GM23338 (cell line): ENCODE measurements at regions not wholly inside any gene's neighbourhood (a gene's known extent, or its start where the extent isn't known, plus 50 kb on each side); places are given as distances from the start of the nearest gene placed in this dataset.

Experiments
- ATAC-seq: fragments of 200-7000 bp; cut with Tn5 transposase; 3 replicates; pipeline ENCODE4 v1.9.1; 2020
- DNase-seq: peaks from one replicate; pipeline ENCODE4 v3.0.0-alpha.2; 2015; ENCODE audit warnings: low spot score
- H2AFZ ChIP-seq: fragments of 200-600 bp; sonication (generic); 2 replicates; pipeline ENCODE4 v1.8.0; 2016; ENCODE audit warnings: antibody characterized with exemption, mild to moderate bottlenecking, moderate library complexity
- H3F3A ChIP-seq: fragments of 200-600 bp; sonication (generic); replicated peaks from 2 replicates; pipeline ENCODE4 v1.8.0; 2017; ENCODE audit warnings: antibody characterized with exemption, mixed run types, low read depth
- H3K27ac ChIP-seq: fragments of 200-600 bp; sonication (generic); 2 replicates; pipeline ENCODE4 v1.6.1; 2016; ENCODE audit warnings: low read depth
- H3K27me3 ChIP-seq: fragments of 200-600 bp; sonication (generic); 2 replicates; pipeline ENCODE4 v1.8.0; 2016; ENCODE audit warnings: mild to moderate bottlenecking, mixed run types, moderate library complexity; ENCODE audit not compliant: insufficient read depth
- H3K36me3 ChIP-seq: fragments of 200-600 bp; sonication (generic); 2 replicates; pipeline ENCODE4 v1.8.0; 2016; ENCODE audit warnings: mild to moderate bottlenecking; ENCODE audit not compliant: insufficient read depth
- H3K4me1 ChIP-seq: fragments of 200-600 bp; sonication (generic); 2 replicates; pipeline ENCODE4 v1.8.0; 2016; ENCODE audit warnings: mild to moderate bottlenecking, moderate library complexity; ENCODE audit not compliant: insufficient read depth
- H3K4me2 ChIP-seq: fragments of 200-600 bp; sonication (generic); 2 replicates; pipeline ENCODE4 v1.7.1; 2017; ENCODE audit warnings: mixed run types
- H3K4me3 ChIP-seq: fragments of 200-600 bp; sonication (generic); 2 replicates; pipeline ENCODE4 v1.6.1; 2016; ENCODE audit warnings: mixed run types
- H3K79me2 ChIP-seq: fragments of 200-600 bp; sonication (generic); replicated peaks from 2 replicates; pipeline ENCODE4 v1.8.0; 2017; ENCODE audit warnings: mild to moderate bottlenecking; ENCODE audit not compliant: insufficient read depth
- H3K9me2 ChIP-seq: fragments of 200-600 bp; sonication (generic); 2 replicates; pipeline ENCODE4 v1.8.0; 2017; ENCODE audit not compliant: insufficient read depth
- H4K20me1 ChIP-seq: fragments of 200-600 bp; sonication (generic); replicated peaks from 2 replicates; pipeline ENCODE4 v1.8.0; 2017; ENCODE audit warnings: mild to moderate bottlenecking; ENCODE audit not compliant: insufficient read depth
- H3K27ac Mint-ChIP-seq: 2 replicates; pipeline ENCODE4 v1.8.0; 2020; ENCODE audit warnings: inconsistent platforms, mild to moderate bottlenecking, moderate library complexity, mixed read lengths
- H3K27me3 Mint-ChIP-seq: 3 replicates; pipeline ENCODE4 v1.8.0; 2022; ENCODE audit warnings: low read depth, mild to moderate bottlenecking, moderate library complexity, mixed read lengths, inconsistent platforms; ENCODE audit not compliant: insufficient read depth, poor library complexity
- H3K36me3 Mint-ChIP-seq: 3 replicates; pipeline ENCODE4 v1.8.0; 2021; ENCODE audit warnings: low read depth, mild to moderate bottlenecking, inconsistent platforms, moderate library complexity, mixed read lengths
- H3K4me1 Mint-ChIP-seq: 3 replicates; pipeline ENCODE4 v1.8.0; 2020; ENCODE audit warnings: mild to moderate bottlenecking, inconsistent platforms, mixed read lengths
- H3K4me3 Mint-ChIP-seq: 3 replicates; pipeline ENCODE4 v1.8.0; 2021; ENCODE audit warnings: moderate library complexity, mild to moderate bottlenecking, inconsistent platforms, mixed read lengths
- H3K9me3 Mint-ChIP-seq: 3 replicates; pipeline ENCODE4 v1.8.0; 2020; ENCODE audit warnings: moderate library complexity, mild to moderate bottlenecking, inconsistent platforms, mixed read lengths
- EZH2 ChIP-seq: fragments of 200-600 bp; sonication (generic); IDR thresholded peaks from one replicate; pipeline ENCODE4 v1.8.0; 2017; ENCODE audit warnings: antibody characterized with exemption, mild to moderate bottlenecking, low read depth; ENCODE audit not compliant: unreplicated experiment
- EZH2phosphoT487 ChIP-seq: fragments of 200-600 bp; sonication (generic); IDR thresholded peaks from one replicate; pipeline ENCODE4 v1.8.1; 2018; ENCODE audit warnings: antibody characterized with exemption; ENCODE audit not compliant: unreplicated experiment
- NANOG ChIP-seq: IDR thresholded peaks from 2 replicates; pipeline ENCODE4 v1.6.1; 2016; ENCODE audit warnings: antibody characterized with exemption, borderline replicate concordance
- STAT1 ChIP-seq: IDR thresholded peaks from one replicate; pipeline ENCODE4 v1.6.1; 2016; ENCODE audit warnings: antibody characterized with exemption; ENCODE audit not compliant: unreplicated experiment
- ZNF114 ChIP-seq: fragments of 250-450 bp; sonication (Bioruptor Pico); IDR thresholded peaks from 2 replicates; pipeline ENCODE4 v1.5.0; 2020; ENCODE audit warnings: mild to moderate bottlenecking, moderate library complexity
- ZNF331 ChIP-seq: fragments of 250-450 bp; sonication (Bioruptor Pico); IDR thresholded peaks from 2 replicates; pipeline ENCODE4 v1.5.0; 2020; ENCODE audit warnings: low read depth, mild to moderate bottlenecking, moderate library complexity
- TF ChIP-seq, protein P1 (sequence below): IDR thresholded peaks from one replicate; pipeline ENCODE4 v1.6.1; 2018; ENCODE audit warnings: antibody characterized with exemption; ENCODE audit not compliant: unreplicated experiment
- TF ChIP-seq, protein P2 (sequence below), 2 experiments: fragments of 200-600 bp in 1 of 2; sonication (generic) in 1 of 2; conservative IDR thresholded peaks; 2 replicates each; pipeline versions ENCODE4 v1.5.1 to v1.6.1; 2016 to 2017; ENCODE audit warnings: antibody characterized with exemption in 2 of 2, low read depth in 2 of 2, mild to moderate bottlenecking in 2 of 2, moderate library complexity in 1 of 2

DNA sequence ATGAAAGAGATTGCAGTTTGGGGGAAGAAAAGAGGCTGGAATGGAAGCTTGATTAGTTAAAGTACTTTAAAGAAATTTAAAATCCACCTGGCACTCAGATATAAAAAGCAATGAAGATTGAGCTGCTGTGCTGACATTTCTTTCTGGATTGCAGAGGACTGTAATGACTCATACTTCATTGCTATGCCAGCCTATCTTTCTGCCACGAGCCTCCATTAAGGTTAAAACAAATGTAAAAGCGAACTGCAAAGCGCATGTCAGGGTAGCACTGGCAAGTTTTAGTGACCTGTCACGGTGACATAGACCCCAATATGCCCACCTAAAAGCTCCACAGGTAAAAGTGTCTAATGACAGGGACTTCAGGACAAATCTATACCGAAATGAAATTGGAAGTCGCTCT lies 449.6 kb downstream of the C6orf118 start:
- DNase-seq (no peak), ATAC-seq (no peak)
- H3F3A ChIP-seq: no peaks in the 10 kb centered on the region
- no peaks in the 10 kb centered on the region for H3K36me3 ChIP-seq
- no peaks in the 10 kb centered on the region for H3K36me3 Mint-ChIP-seq
- H3K27me3 ChIP-seq: no peaks in the 10 kb centered on the region
- no peaks in the 10 kb centered on the region for H3K9me2 ChIP-seq
- no peaks in the 10 kb centered on the region for H3K4me1 ChIP-seq
- TF ChIP-seq EZH2: no peak
- no peak for TF ChIP-seq STAT1
- TF ChIP-seq, protein P1, sequence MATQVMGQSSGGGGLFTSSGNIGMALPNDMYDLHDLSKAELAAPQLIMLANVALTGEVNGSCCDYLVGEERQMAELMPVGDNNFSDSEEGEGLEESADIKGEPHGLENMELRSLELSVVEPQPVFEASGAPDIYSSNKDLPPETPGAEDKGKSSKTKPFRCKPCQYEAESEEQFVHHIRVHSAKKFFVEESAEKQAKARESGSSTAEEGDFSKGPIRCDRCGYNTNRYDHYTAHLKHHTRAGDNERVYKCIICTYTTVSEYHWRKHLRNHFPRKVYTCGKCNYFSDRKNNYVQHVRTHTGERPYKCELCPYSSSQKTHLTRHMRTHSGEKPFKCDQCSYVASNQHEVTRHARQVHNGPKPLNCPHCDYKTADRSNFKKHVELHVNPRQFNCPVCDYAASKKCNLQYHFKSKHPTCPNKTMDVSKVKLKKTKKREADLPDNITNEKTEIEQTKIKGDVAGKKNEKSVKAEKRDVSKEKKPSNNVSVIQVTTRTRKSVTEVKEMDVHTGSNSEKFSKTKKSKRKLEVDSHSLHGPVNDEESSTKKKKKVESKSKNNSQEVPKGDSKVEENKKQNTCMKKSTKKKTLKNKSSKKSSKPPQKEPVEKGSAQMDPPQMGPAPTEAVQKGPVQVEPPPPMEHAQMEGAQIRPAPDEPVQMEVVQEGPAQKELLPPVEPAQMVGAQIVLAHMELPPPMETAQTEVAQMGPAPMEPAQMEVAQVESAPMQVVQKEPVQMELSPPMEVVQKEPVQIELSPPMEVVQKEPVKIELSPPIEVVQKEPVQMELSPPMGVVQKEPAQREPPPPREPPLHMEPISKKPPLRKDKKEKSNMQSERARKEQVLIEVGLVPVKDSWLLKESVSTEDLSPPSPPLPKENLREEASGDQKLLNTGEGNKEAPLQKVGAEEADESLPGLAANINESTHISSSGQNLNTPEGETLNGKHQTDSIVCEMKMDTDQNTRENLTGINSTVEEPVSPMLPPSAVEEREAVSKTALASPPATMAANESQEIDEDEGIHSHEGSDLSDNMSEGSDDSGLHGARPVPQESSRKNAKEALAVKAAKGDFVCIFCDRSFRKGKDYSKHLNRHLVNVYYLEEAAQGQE: no peak
- TF ChIP-seq ZNF331 (CRISPR knock-in tag): no peak
- H3K4me2 ChIP-seq: no peak overlapping the region
- no peak overlapping the region for H3K4me3 ChIP-seq
- H4K20me1 ChIP-seq: no peaks in the 10 kb centered on the region
- no peak overlapping the region for H3K27ac Mint-ChIP-seq
- H3K79me2 ChIP-seq: no peaks in the 10 kb centered on the region
- peak overlapping the region; percentile 47; the same call in 1 of the 2 replicates for H2AFZ ChIP-seq
- H3K4me1 Mint-ChIP-seq: no peaks in the 10 kb centered on the region
- H3K4me3 Mint-ChIP-seq: no peak overlapping the region
- H3K9me3 Mint-ChIP-seq: no peaks in the 10 kb centered on the region
- H3K27me3 Mint-ChIP-seq: peaks cover 2% of the 10 kb centered on the region
- H3K27ac ChIP-seq: no peak overlapping the region

DNA sequence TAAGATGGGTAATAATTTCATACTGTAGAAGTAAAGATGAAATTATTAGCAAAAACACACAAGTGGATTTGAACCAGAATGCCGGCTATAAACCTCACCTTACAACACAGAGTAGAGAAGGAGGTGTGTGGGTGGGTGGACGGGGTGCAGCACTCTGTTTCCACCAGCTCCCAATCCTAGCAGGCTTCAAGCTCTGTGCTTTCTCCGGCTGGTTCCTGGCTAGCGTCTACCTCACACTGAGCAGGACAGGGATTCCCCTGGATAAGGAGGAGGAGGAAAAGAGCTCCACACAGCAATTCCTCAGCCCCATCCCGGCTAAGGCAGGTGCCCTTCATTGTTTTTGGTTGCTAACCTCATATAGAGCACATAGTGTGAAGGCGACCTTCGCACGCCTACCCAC lies 453.3 kb downstream of the C6orf118 start:
- Histone ChIP-seq H3K9me2 (peaks cover 6% of the 10 kb centered on the region; the same call in 1 of the 2 replicates), H3K36me3 (no peaks in the 10 kb centered on the region), H4K20me1 (no peaks in the 10 kb centered on the region), H3K27ac (no peak overlapping the region), H2AFZ (peak overlapping the region; percentile 48; the same call in 1 of the 2 replicates), H3K27me3 (no peaks in the 10 kb centered on the region), H3K4me3 (no peak overlapping the region), H3K4me1 (no peaks in the 10 kb centered on the region), H3F3A (no peaks in the 10 kb centered on the region), H3K79me2 (no peaks in the 10 kb centered on the region), H3K4me2 (no peak overlapping the region)
- Mint-ChIP-seq H3K4me3 (no peak overlapping the region), H3K27me3 (no peaks in the 10 kb centered on the region), H3K36me3 (no peaks in the 10 kb centered on the region), H3K27ac (no peak overlapping the region), H3K9me3 (no peaks in the 10 kb centered on the region), H3K4me1 (no peaks in the 10 kb centered on the region)
- TF ChIP-seq, protein P1: no peak
- TF ChIP-seq ZNF331 (CRISPR knock-in tag): no peak
- no peak for TF ChIP-seq STAT1
- TF ChIP-seq, protein P2, sequence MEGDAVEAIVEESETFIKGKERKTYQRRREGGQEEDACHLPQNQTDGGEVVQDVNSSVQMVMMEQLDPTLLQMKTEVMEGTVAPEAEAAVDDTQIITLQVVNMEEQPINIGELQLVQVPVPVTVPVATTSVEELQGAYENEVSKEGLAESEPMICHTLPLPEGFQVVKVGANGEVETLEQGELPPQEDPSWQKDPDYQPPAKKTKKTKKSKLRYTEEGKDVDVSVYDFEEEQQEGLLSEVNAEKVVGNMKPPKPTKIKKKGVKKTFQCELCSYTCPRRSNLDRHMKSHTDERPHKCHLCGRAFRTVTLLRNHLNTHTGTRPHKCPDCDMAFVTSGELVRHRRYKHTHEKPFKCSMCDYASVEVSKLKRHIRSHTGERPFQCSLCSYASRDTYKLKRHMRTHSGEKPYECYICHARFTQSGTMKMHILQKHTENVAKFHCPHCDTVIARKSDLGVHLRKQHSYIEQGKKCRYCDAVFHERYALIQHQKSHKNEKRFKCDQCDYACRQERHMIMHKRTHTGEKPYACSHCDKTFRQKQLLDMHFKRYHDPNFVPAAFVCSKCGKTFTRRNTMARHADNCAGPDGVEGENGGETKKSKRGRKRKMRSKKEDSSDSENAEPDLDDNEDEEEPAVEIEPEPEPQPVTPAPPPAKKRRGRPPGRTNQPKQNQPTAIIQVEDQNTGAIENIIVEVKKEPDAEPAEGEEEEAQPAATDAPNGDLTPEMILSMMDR (conservative IDR thresholded peaks at IDR 0.05; ENCODE audit: low read depth in 2 of 2): no peak
- no peak for TF ChIP-seq NANOG
- TF ChIP-seq EZH2phosphoT487: no peak
- TF ChIP-seq ZNF114: no peak
- DNase-seq (peak; percentile 5), ATAC-seq (peak; percentile 74)
